PC-9 (cell line): ENCODE measurements at regions not wholly inside any gene's neighbourhood (a gene's known extent, or its start where the extent isn't known, plus 50 kb on each side); places are given as distances from the start of the nearest gene placed in this dataset.

Experiments used
- BruUV-seq: library from RNA; stranded (reverse); fragments of 400-500 nt; replicated peaks from 2 replicates; lab custom pipeline; 2021; lab: Mats Ljungman, UMichigan
- CTCF ChIA-PET: fragments of 300-600 bp; sonication (Branson Sonifier 250); formaldehyde crosslinking; loops from one replicate; lab custom pipeline; 2022; ENCODE audit warnings: antibody characterized with exemption; lab: Charles Lee
- POLR2A ChIA-PET: fragments of 300-600 bp; sonication (Branson Sonifier 250); formaldehyde crosslinking; loops from one replicate; lab custom pipeline; 2022; ENCODE audit warnings: antibody characterized with exemption; ENCODE audit not compliant: unreplicated experiment; lab: Charles Lee
- DNase-seq, 2 experiments: peaks; one replicate each; pipeline versions ENCODE4 v3.0.0 to v3.0.0-alpha.2; 2015 to 2022; ENCODE audit warnings: mixed read lengths in 1 of 2
- H2AFZ ChIP-seq: fragments of 200-600 bp; sonication (generic); 2 replicates; pipeline ENCODE4 v1.8.1; 2017; ENCODE audit warnings: antibody characterized with exemption
- H3F3A ChIP-seq: fragments of 200-600 bp; sonication (generic); 2 replicates; pipeline ENCODE4 v1.8.1; 2017; ENCODE audit warnings: antibody characterized with exemption, mild to moderate bottlenecking, low read depth; ENCODE audit not compliant: insufficient read depth
- H3K27ac ChIP-seq: fragments of 200-600 bp; sonication (generic); 2 replicates; pipeline ENCODE4 v1.6.1; 2016; ENCODE audit warnings: mixed run types
- H3K27me3 ChIP-seq: fragments of 200-600 bp; sonication (generic); 2 replicates; pipeline ENCODE4 v1.6.1; 2016; ENCODE audit warnings: low read depth, mixed run types; ENCODE audit not compliant: insufficient read depth
- H3K36me3 ChIP-seq: fragments of 200-600 bp; sonication (generic); 2 replicates; pipeline ENCODE4 v1.6.1; 2016; ENCODE audit warnings: low read depth, mixed run types
- H3K4me1 ChIP-seq: fragments of 200-600 bp; sonication (generic); replicated peaks from 2 replicates; pipeline ENCODE4 v1.6.1; 2016; ENCODE audit warnings: mixed run types; ENCODE audit not compliant: insufficient read depth
- H3K4me2 ChIP-seq: fragments of 200-600 bp; sonication (generic); 2 replicates; pipeline ENCODE4 v1.6.1; 2017; ENCODE audit warnings: mixed run types
- H3K4me3 ChIP-seq: fragments of 200-600 bp; sonication (generic); 2 replicates; pipeline ENCODE4 v1.6.1; 2016; ENCODE audit warnings: mixed run types
- H3K79me2 ChIP-seq: fragments of 200-600 bp; sonication (generic); 2 replicates; pipeline ENCODE4 v1.6.1; 2017; ENCODE audit warnings: low read depth, mixed run types
- H3K9me2 ChIP-seq: fragments of 200-600 bp; sonication (generic); 2 replicates; pipeline ENCODE4 v1.8.1; 2017; ENCODE audit warnings: mild to moderate bottlenecking; ENCODE audit not compliant: insufficient read depth
- H3K9me3 ChIP-seq: fragments of 200-600 bp; sonication (generic); 2 replicates; pipeline ENCODE4 v1.8.1; 2016; ENCODE audit warnings: low read depth; ENCODE audit not compliant: insufficient read depth
- H4K20me1 ChIP-seq: fragments of 200-600 bp; sonication (generic); 2 replicates; pipeline ENCODE4 v1.8.1; 2017; ENCODE audit not compliant: insufficient read depth
- EZH2 ChIP-seq: fragments of 200-600 bp; sonication (generic); IDR thresholded peaks from 2 replicates; pipeline ENCODE4 v1.8.0; 2017; ENCODE audit warnings: antibody characterized with exemption, low read depth
- intact Hi-C: fragments of 100-400 bp; cut with micrococcal nuclease; formaldehyde crosslinking; loops from one replicate; pipeline ENCODE4 v1.10.0; 2022; ENCODE audit not compliant: unreplicated experiment
- TF ChIP-seq, protein P1 (sequence below): fragments of 200-600 bp; sonication (generic); conservative IDR thresholded peaks from 2 replicates; pipeline ENCODE4 v1.6.1; 2017; ENCODE audit warnings: mixed run types, antibody characterized with exemption, mild to moderate bottlenecking, moderate library complexity

DNA sequence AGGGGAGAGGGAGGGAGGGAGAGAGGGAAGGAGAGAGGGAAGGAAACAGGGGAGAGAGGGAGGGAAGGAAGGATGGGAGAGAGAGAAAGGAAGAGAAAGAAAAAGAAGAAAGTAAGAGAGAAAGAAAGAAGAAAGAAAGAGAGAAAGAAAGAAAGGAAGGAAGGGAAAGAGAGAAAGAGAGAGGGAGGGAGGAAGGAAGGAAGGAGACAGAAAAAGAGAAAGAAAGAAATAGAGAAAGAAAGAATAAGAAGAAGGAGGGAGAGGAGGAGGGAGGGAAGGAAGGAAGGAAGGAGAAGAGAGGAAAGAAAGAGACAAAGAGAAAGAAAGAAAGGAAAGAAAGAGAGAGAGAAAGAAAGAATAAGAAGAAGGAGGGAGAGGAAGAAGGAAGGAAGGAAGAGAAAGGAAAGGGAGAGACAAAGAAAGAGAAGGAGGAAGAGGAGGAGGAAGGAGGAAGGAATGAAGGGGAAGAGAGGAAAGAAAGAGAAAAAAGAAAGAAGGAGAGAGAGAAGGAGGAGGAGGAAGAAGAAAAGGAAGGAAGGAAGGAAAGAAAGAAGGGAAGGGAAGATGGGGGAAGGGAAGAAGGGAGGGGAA, 189.6 kb downstream of the PARM1 start:
- H3K4me3 ChIP-seq, result no peak overlapping the region
- POLR2A ChIA-PET, result no interaction called here
- no peaks in the 10 kb centered on the region for H3K9me3 ChIP-seq
- CTCF ChIA-PET, result no interaction called here
- H3K79me2 ChIP-seq, result no peaks in the 10 kb centered on the region
- H3K9me2 ChIP-seq, result no peaks in the 10 kb centered on the region
- no peak overlapping the region for H3K27ac ChIP-seq
- no peaks in the 10 kb centered on the region for H3K4me1 ChIP-seq
- no peaks in the 10 kb centered on the region for H4K20me1 ChIP-seq
- no peaks in the 10 kb centered on the region for H3K36me3 ChIP-seq
- BruUV-seq, result no TSS peak
- TF ChIP-seq, protein P1, sequence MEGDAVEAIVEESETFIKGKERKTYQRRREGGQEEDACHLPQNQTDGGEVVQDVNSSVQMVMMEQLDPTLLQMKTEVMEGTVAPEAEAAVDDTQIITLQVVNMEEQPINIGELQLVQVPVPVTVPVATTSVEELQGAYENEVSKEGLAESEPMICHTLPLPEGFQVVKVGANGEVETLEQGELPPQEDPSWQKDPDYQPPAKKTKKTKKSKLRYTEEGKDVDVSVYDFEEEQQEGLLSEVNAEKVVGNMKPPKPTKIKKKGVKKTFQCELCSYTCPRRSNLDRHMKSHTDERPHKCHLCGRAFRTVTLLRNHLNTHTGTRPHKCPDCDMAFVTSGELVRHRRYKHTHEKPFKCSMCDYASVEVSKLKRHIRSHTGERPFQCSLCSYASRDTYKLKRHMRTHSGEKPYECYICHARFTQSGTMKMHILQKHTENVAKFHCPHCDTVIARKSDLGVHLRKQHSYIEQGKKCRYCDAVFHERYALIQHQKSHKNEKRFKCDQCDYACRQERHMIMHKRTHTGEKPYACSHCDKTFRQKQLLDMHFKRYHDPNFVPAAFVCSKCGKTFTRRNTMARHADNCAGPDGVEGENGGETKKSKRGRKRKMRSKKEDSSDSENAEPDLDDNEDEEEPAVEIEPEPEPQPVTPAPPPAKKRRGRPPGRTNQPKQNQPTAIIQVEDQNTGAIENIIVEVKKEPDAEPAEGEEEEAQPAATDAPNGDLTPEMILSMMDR, result no peak
- TF ChIP-seq EZH2, result no peak
- no peak for DNase-seq
- intact Hi-C loops, result no loop called here
- no peak overlapping the region for H2AFZ ChIP-seq
- no peaks in the 10 kb centered on the region for H3F3A ChIP-seq
- H3K27me3 ChIP-seq, result no peaks in the 10 kb centered on the region
- no peak overlapping the region for H3K4me2 ChIP-seq

DNA sequence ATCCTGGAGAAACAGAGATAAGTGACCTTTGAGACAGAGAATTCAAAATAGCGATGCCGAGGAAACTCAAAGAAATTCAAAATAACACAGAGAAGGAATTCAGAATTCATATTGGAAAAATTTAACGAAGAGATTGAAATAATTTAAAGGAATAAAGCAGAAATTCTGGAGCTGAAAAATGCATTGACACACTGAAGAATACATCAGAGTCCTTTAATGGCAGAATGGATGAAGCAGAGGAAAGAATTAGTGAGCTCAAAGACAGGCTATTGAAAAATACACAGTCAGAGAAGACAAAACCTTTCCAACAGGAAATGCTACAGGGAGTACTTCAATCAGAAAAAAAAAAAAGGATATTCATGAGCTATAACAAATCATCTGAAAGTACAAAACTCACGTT, 185.8 kb downstream of the PARM1 start:
- intact Hi-C loops, result no loop called here
- H3K4me2 ChIP-seq, result no peak overlapping the region
- no peaks in the 10 kb centered on the region for H3K79me2 ChIP-seq
- H3K4me3 ChIP-seq, result no peak overlapping the region
- no peaks in the 10 kb centered on the region for H4K20me1 ChIP-seq
- no peaks in the 10 kb centered on the region for H3F3A ChIP-seq
- H3K27me3 ChIP-seq, result no peaks in the 10 kb centered on the region
- H3K4me1 ChIP-seq, result no peaks in the 10 kb centered on the region
- no peak for TF ChIP-seq EZH2
- TF ChIP-seq, protein P1, result no peak
- CTCF ChIA-PET, result no interaction called here
- H2AFZ ChIP-seq, result no peak overlapping the region
- H3K27ac ChIP-seq, result no peak overlapping the region
- H3K9me2 ChIP-seq, result no peaks in the 10 kb centered on the region
- H3K9me3 ChIP-seq, result no peaks in the 10 kb centered on the region
- no TSS peak for BruUV-seq
- DNase-seq, result no peak
- no peaks in the 10 kb centered on the region for H3K36me3 ChIP-seq
- POLR2A ChIA-PET, result no interaction called here

DNA sequence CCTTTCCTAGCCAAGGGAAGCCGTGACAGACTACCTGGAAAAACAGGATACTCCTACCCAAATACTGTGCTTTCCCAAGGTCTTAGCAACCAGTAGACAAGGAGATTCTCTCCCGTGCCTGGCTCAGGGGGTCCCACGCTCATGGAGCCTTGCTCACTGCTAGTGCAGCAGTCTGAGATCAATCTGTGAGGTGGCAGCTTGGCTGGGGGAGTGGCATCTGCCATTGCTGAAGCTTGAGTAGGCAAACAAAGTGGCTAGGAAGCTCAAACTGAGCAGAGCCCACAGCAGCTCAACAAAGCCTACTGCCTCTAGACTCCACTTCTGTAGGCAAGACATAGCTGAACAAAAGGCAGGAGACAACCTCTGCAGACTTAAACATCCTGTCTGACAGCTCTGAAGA, 177.1 kb downstream of the PARM1 start:
- TF ChIP-seq, protein P1, result no peak
- no peak for TF ChIP-seq EZH2
- Histone ChIP-seq H3K4me2 (no peak overlapping the region), H3K9me2 (no peaks in the 10 kb centered on the region), H3K9me3 (no peaks in the 10 kb centered on the region), H3K4me1 (no peaks in the 10 kb centered on the region), H4K20me1 (no peaks in the 10 kb centered on the region), H3K27ac (no peak overlapping the region), H3F3A (no peaks in the 10 kb centered on the region), H3K27me3 (no peaks in the 10 kb centered on the region), H3K4me3 (no peak overlapping the region), H2AFZ (no peak overlapping the region), H3K36me3 (no peaks in the 10 kb centered on the region), H3K79me2 (no peaks in the 10 kb centered on the region)
- no peak for DNase-seq
- CTCF ChIA-PET, result no interaction called here
- no TSS peak for BruUV-seq
- intact Hi-C loops, result no loop called here
- POLR2A ChIA-PET, result no interaction called here
